ENCODE measurements at regions not wholly inside any gene's neighbourhood (a gene's known extent, or its start where the extent isn't known, plus 50 kb on each side); places are given as distances from the start of the nearest gene placed in this dataset.

GRCh38 chr2:67950919-67951318 lies 111.9 kb downstream of the C1D start:
- Histone ChIP-seq H3K4me3 (ENCODE audit: low read depth, low read length) (no peak overlapping the region), H3K27me3 (ENCODE audit: control insufficient read depth, insufficient read depth, low read length) (no peaks in the 10 kb centered on the region), H3K36me3 (ENCODE audit: control insufficient read depth, insufficient read depth, low read length) (no peaks in the 10 kb centered on the region)
- TF ChIP-seq CTCF (IDR thresholded peaks at IDR 0.05; ENCODE audit: insufficient read depth, low read length, poor library complexity, severe bottlenecking): no peak
- DNase-seq (ENCODE audit: low read depth): no peak

GRCh38 chr2:67952066-67952465 lies 110.7 kb downstream of the C1D start:
- Histone ChIP-seq H3K36me3 (ENCODE audit: control insufficient read depth, insufficient read depth, low read length) (no peaks in the 10 kb centered on the region), H3K27me3 (ENCODE audit: control insufficient read depth, insufficient read depth, low read length) (no peaks in the 10 kb centered on the region), H3K4me3 (ENCODE audit: low read depth, low read length) (no peak overlapping the region)
- no peak for TF ChIP-seq CTCF (IDR thresholded peaks at IDR 0.05; ENCODE audit: insufficient read depth, low read length, poor library complexity, severe bottlenecking)
- DNase-seq (ENCODE audit: low read depth): no peak

- no peak for TF ChIP-seq CTCF (IDR thresholded peaks at IDR 0.05; ENCODE audit: insufficient read depth, low read length, poor library complexity, severe bottlenecking)
- Histone ChIP-seq H3K27me3 (ENCODE audit: control insufficient read depth, insufficient read depth, low read length) (no peaks in the 10 kb centered on the region), H3K36me3 (ENCODE audit: control insufficient read depth, insufficient read depth, low read length) (no peaks in the 10 kb centered on the region), H3K4me3 (ENCODE audit: low read depth, low read length) (no peak overlapping the region)
- no peak for DNase-seq (ENCODE audit: low read depth)
Observed at GRCh38 chr2:67954093-67954748, 108.6 kb downstream of the C1D start.

- H3K4me3 ChIP-seq (ENCODE audit: low read depth, low read length): no peak overlapping the region
- TF ChIP-seq CTCF (IDR thresholded peaks at IDR 0.05; ENCODE audit: insufficient read depth, low read length, poor library complexity, severe bottlenecking): no peak
- no peak for DNase-seq (ENCODE audit: low read depth)
- no peaks in the 10 kb centered on the region for H3K27me3 ChIP-seq (ENCODE audit: control insufficient read depth, insufficient read depth, low read length)
- H3K36me3 ChIP-seq (ENCODE audit: control insufficient read depth, insufficient read depth, low read length): no peaks in the 10 kb centered on the region
Observed at GRCh38 chr2:67955748-67956603, 106.8 kb downstream of the C1D start.

- DNase-seq (ENCODE audit: low read depth): no peak
- Histone ChIP-seq H3K27me3 (ENCODE audit: control insufficient read depth, insufficient read depth, low read length) (no peaks in the 10 kb centered on the region), H3K36me3 (ENCODE audit: control insufficient read depth, insufficient read depth, low read length) (no peaks in the 10 kb centered on the region), H3K4me3 (ENCODE audit: low read depth, low read length) (no peak overlapping the region)
- TF ChIP-seq CTCF (IDR thresholded peaks at IDR 0.05; ENCODE audit: insufficient read depth, low read length, poor library complexity, severe bottlenecking): no peak
Observed at GRCh38 chr2:67965246-67965645, 97.6 kb downstream of the C1D start.
